ENCODE measurements at regions not wholly inside any gene's neighbourhood (a gene's known extent, or its start where the extent isn't known, plus 50 kb on each side); places are given as distances from the start of the nearest gene placed in this dataset.

DNA sequence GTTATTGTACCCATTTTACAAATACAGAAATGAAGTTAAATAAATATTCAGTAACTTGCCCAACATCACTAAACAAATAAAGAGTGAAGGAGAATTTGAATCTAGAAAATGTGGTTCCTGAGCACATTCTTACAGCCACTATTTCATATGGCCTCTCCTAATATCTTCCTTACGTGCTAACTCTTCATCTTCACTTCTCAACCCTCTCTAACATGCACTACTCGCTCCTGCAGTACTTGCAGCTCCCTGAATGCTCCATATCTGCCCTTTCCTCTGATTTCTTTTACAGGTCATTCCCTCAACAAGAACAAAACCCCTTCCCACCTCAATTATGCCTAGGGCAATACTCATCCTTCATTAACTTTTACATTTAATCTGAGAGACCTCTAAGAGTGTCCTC, 711.5 kb downstream of the CETN3 start:
- Histone ChIP-seq H3K36me3 (no peaks in the 10 kb centered on the region), H3K4me1 (no peaks in the 10 kb centered on the region), H3K9me3 (no peaks in the 10 kb centered on the region), H3K27me3 (no peaks in the 10 kb centered on the region), H3K4me3 (no peak overlapping the region), H3K27ac (no peak overlapping the region)
- DNase-seq (no peak), ATAC-seq (no peak)
- TF ChIP-seq, protein P1, sequence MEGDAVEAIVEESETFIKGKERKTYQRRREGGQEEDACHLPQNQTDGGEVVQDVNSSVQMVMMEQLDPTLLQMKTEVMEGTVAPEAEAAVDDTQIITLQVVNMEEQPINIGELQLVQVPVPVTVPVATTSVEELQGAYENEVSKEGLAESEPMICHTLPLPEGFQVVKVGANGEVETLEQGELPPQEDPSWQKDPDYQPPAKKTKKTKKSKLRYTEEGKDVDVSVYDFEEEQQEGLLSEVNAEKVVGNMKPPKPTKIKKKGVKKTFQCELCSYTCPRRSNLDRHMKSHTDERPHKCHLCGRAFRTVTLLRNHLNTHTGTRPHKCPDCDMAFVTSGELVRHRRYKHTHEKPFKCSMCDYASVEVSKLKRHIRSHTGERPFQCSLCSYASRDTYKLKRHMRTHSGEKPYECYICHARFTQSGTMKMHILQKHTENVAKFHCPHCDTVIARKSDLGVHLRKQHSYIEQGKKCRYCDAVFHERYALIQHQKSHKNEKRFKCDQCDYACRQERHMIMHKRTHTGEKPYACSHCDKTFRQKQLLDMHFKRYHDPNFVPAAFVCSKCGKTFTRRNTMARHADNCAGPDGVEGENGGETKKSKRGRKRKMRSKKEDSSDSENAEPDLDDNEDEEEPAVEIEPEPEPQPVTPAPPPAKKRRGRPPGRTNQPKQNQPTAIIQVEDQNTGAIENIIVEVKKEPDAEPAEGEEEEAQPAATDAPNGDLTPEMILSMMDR (IDR thresholded peaks at IDR 0.05): no peak
- intact Hi-C loops (cut with DNase I): no loop called here

DNA sequence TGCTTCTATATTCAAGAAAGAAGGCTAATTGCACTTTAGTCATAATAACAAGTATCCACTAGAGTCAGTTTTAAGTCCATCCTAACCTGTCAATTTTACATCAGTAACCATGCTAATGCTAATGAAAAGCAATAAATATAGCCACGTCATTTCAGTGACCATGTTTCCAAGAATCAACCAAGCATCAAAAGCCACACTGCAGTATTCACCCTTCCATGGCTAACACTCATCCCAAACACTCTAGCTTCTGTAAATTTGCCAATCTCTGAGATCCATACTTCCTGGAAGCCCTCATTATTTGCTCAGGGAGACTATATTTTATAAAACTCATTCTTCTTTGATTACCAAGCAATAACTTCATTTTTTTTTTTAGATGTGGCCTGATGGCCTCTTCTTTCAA, 712.0 kb downstream of the CETN3 start:
- Histone ChIP-seq H3K9me3 (no peaks in the 10 kb centered on the region), H3K27me3 (no peaks in the 10 kb centered on the region), H3K4me1 (no peaks in the 10 kb centered on the region), H3K36me3 (no peaks in the 10 kb centered on the region), H3K27ac (no peak overlapping the region), H3K4me3 (no peak overlapping the region)
- DNase-seq (no peak), ATAC-seq (no peak)
- intact Hi-C loops (cut with DNase I): no loop called here
- TF ChIP-seq, protein P1 (IDR thresholded peaks at IDR 0.05): no peak

DNA sequence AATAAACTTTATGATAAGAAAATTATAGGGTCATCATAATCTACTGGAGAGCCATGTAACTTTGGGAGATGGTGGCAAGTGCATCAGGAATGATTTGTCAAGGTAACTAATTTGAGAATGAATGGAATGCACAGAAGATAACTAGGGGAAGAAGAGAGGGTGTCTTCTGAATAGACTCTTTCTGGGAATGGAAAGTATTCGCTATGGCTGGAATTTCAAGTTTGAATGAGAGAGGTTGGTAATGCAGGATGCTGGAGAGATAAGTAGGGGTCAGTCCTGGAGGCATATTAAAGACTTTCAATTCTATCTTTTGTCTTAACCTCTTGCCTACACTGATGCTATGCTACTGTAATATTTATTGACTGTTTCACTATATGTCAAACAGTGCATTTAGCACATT, 714.2 kb downstream of the CETN3 start:
- Histone ChIP-seq H3K4me1 (no peaks in the 10 kb centered on the region), H3K9me3 (no peaks in the 10 kb centered on the region), H3K27ac (no peak overlapping the region), H3K36me3 (no peaks in the 10 kb centered on the region), H3K4me3 (no peak overlapping the region), H3K27me3 (no peaks in the 10 kb centered on the region)
- ATAC-seq (no peak), DNase-seq (no peak)
- TF ChIP-seq, protein P1 (IDR thresholded peaks at IDR 0.05): no peak
- intact Hi-C loops (cut with DNase I): no loop called here

DNA sequence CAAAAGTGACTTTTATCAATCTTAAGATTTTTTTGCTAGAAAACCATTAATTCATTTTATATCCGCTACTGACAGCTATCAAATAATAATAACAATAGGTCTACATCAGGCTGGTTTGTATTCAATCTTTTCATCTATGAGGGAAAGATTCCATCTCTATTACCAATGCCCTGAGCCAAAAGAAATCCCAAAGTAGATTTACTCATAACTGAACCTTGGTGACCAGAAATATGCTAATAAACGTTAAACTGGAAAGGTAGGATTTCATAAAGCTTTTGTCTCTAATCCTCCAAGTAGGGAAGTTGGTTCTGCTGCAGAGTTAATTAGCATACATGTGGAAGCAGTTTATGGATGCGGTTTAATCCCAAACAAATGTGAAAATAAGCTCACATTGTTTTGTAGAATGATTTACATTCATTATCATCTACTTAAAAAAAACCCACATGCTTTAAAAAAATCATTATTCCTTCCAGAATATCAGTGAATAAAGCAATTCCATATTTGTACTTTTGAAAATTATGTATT, 715.5 kb downstream of the CETN3 start:
- Histone ChIP-seq H3K9me3 (no peaks in the 10 kb centered on the region), H3K36me3 (no peaks in the 10 kb centered on the region), H3K27me3 (no peaks in the 10 kb centered on the region), H3K4me3 (no peak overlapping the region), H3K4me1 (no peaks in the 10 kb centered on the region), H3K27ac (no peak overlapping the region)
- no peak for DNase-seq
- intact Hi-C loops (cut with DNase I): no loop called here
- TF ChIP-seq, protein P1 (IDR thresholded peaks at IDR 0.05): no peak
- no peak for ATAC-seq

DNA sequence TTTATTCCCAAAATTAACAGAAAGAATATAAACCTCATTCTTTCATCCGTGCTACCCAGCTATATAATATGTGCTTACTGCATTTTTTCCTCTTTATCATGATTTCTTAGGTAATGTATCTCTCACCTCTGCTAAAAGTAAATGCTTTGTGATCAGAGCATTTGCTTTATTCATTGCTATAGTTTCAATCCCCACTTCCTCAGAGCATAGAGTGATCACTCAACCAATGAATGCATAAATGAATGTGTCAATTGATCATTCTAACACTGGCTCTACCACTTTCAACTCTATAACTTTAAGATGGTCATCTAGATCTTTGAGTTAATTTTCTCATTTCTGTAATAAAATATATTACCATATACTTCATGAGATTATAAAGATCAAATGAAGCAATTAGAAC, 719.2 kb downstream of the CETN3 start:
- TF ChIP-seq, protein P1 (IDR thresholded peaks at IDR 0.05): no peak
- H3K36me3 ChIP-seq: no peaks in the 10 kb centered on the region
- no peak overlapping the region for H3K27ac ChIP-seq
- no peaks in the 10 kb centered on the region for H3K9me3 ChIP-seq
- ATAC-seq: no peak
- no peak overlapping the region for H3K4me3 ChIP-seq
- H3K27me3 ChIP-seq: no peaks in the 10 kb centered on the region
- no peak for DNase-seq
- intact Hi-C loops (cut with DNase I): no loop called here
- no peaks in the 10 kb centered on the region for H3K4me1 ChIP-seq
